Kidney (tissue), 13 donors: ENCODE measurements at regions not wholly inside any gene's neighbourhood (a gene's known extent, or its start where the extent isn't known, plus 50 kb on each side); places are given as distances from the start of the nearest gene placed in this dataset.

Experiments
- DNase-seq, 5 donors: peaks; one replicate each; pipeline ENCODE4 v3.0.0-alpha.2; 2013 to 2020
- FAIRE-seq: peaks from 2 replicates; lab custom pipeline; 2012; peaks lifted over from hg19 to GRCh38; lab: Jason Lieb, UNC
- H3K27ac ChIP-seq, 2 donors: one replicate each; pipeline ENCODE4 v1.7.0; 2013; ENCODE audit warnings: low read depth in 2 of 2, low read length in 2 of 2, inconsistent platforms in 1 of 2
- H3K27me3 ChIP-seq: one replicate; pipeline ENCODE4 v1.7.1; 2013; ENCODE audit warnings: low read length, inconsistent platforms; ENCODE audit not compliant: control insufficient read depth, insufficient read depth
- H3K36me3 ChIP-seq, 3 donors: one replicate each; pipeline versions ENCODE4 v1.7.0 to v1.7.1; 2013; ENCODE audit warnings: low read length in 3 of 3, control low read depth in 1 of 3, inconsistent platforms in 1 of 3; ENCODE audit not compliant: insufficient read depth in 3 of 3, control insufficient read depth in 2 of 3
- H3K4me1 ChIP-seq, 3 donors: one replicate each; pipeline versions ENCODE4 v1.7.0 to v1.7.1; 2013; ENCODE audit warnings: low read length in 3 of 3, inconsistent platforms in 1 of 3, low read depth in 1 of 3; ENCODE audit not compliant: control insufficient read depth in 2 of 3, insufficient read depth in 2 of 3
- H3K4me3 ChIP-seq, 3 donors: one replicate each; pipeline versions ENCODE4 v1.7.0 to v1.8.1; 2013; ENCODE audit warnings: low read length in 3 of 3, control low read depth in 1 of 3, inconsistent platforms in 1 of 3
- H3K9ac ChIP-seq, 3 donors: one replicate each; pipeline versions ENCODE4 v1.7.0 to v1.7.1; 2013; ENCODE audit warnings: low read length in 3 of 3, control low read depth in 1 of 3, inconsistent platforms in 1 of 3
- H3K9me3 ChIP-seq, 3 donors: one replicate each; pipeline versions ENCODE4 v1.7.0 to v1.7.1; 2013; ENCODE audit warnings: low read length in 3 of 3, control low read depth in 1 of 3, inconsistent platforms in 1 of 3; ENCODE audit not compliant: control insufficient read depth in 2 of 3, insufficient read depth in 1 of 3
- intact Hi-C: fragments of 100-400 bp; cut with DNase I; formaldehyde crosslinking; loops from one replicate; pipeline ENCODE4 v1.11.1; 2022
- TF ChIP-seq, protein P1 (sequence below): IDR thresholded peaks from 3 replicates; pipeline ENCODE4 v1.5.1; 2012; ENCODE audit warnings: mild to moderate bottlenecking, moderate library complexity, borderline replicate concordance; ENCODE audit not compliant: insufficient read depth; ENCODE audit errors: extremely low read depth
- donor health status: control.
- donor health status: control.
- donor health status: control.
- donor health status: control.
- donor health status: control.
- donor health status: DM: yes; HTN: yes; CAD: no.
- donor health status: Normal renal cell carcinoma (clear cell type).

DNA sequence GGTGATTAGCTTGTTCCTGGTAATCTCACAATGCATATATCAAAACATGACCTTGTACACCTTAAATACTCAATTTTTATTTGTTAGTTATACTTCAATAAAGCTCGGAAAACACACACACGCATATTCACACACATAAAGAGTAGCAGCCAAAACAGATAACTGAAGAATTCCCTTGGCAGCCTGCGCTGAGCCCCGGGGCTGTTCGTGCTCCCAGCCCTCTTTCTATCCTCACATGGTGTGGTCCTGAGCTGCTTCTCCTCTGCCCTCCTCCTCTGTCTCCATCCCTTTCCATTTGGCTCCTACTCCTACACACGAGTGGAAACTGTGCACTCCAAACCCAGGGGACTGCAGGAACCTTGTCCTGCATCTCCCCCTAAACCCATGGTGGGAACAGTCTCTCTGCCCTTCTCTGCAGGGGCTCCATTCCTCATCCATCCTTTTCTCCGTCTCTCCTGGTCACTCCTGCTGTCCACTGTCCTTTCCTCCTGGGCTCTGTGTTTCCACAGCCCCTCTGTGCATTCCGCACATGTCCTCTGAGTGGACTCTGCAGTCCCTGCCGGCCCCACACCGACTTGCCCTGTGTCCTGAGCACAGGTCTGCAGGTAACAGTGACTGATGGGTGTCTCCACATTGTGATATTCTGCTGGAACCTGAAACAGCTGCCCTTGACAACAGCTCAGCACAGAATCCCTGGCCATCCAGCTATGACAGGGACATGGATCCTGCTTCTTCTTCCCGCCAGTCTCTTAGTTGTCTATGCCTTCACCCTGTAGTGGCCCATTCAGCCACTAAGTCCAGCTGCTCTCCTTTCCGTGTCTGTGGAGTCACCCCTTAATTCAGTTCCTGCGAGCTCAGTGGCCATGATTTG lies 216.8 kb upstream of the ZNF32 start:
- no peaks in the 10 kb centered on the region for H3K36me3 ChIP-seq
- TF ChIP-seq, protein P1, sequence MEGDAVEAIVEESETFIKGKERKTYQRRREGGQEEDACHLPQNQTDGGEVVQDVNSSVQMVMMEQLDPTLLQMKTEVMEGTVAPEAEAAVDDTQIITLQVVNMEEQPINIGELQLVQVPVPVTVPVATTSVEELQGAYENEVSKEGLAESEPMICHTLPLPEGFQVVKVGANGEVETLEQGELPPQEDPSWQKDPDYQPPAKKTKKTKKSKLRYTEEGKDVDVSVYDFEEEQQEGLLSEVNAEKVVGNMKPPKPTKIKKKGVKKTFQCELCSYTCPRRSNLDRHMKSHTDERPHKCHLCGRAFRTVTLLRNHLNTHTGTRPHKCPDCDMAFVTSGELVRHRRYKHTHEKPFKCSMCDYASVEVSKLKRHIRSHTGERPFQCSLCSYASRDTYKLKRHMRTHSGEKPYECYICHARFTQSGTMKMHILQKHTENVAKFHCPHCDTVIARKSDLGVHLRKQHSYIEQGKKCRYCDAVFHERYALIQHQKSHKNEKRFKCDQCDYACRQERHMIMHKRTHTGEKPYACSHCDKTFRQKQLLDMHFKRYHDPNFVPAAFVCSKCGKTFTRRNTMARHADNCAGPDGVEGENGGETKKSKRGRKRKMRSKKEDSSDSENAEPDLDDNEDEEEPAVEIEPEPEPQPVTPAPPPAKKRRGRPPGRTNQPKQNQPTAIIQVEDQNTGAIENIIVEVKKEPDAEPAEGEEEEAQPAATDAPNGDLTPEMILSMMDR, result no peak
- FAIRE-seq (no peak), DNase-seq (no peak)
- no peak overlapping the region for H3K4me3 ChIP-seq
- no peaks in the 10 kb centered on the region for H3K9me3 ChIP-seq
- H3K4me1 ChIP-seq, result peaks cover 3 to 17% (median 11%) of the 10 kb centered on the region in 3 donors
- no peak overlapping the region for H3K27ac ChIP-seq
- no peak overlapping the region for H3K9ac ChIP-seq
- intact Hi-C loops, result no loop called here
- H3K27me3 ChIP-seq, result no peaks in the 10 kb centered on the region

DNA sequence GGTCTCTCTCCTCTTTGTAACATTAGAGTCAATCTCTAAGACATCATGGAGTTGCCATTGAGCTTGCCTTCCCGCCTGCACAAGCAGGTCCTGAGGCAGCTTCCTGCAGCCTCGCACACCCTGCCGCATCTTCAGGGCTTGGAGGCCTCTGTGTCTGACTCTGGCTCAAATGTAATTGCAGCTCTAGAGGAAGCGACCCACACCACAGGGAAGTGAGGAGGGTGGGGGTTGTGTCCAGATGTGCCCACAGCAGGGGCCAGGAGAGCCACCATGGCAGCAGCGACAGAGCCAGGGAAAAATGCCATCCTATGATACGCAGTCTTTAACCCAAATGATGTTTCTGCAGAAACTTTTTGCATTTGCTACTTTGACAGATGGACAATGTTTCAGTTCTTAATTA lies 216.0 kb upstream of the ZNF32 start:
- no peaks in the 10 kb centered on the region for H3K9me3 ChIP-seq
- H3K27me3 ChIP-seq, result no peaks in the 10 kb centered on the region
- peaks cover 3 to 17% (median 11%) of the 10 kb centered on the region in 3 donors for H3K4me1 ChIP-seq
- DNase-seq (no peak), FAIRE-seq (no peak)
- H3K36me3 ChIP-seq, result no peaks in the 10 kb centered on the region
- TF ChIP-seq, protein P1, result no peak
- no peak overlapping the region for H3K9ac ChIP-seq
- intact Hi-C loops, result no loop called here
- no peak overlapping the region for H3K27ac ChIP-seq
- no peak overlapping the region for H3K4me3 ChIP-seq

DNA sequence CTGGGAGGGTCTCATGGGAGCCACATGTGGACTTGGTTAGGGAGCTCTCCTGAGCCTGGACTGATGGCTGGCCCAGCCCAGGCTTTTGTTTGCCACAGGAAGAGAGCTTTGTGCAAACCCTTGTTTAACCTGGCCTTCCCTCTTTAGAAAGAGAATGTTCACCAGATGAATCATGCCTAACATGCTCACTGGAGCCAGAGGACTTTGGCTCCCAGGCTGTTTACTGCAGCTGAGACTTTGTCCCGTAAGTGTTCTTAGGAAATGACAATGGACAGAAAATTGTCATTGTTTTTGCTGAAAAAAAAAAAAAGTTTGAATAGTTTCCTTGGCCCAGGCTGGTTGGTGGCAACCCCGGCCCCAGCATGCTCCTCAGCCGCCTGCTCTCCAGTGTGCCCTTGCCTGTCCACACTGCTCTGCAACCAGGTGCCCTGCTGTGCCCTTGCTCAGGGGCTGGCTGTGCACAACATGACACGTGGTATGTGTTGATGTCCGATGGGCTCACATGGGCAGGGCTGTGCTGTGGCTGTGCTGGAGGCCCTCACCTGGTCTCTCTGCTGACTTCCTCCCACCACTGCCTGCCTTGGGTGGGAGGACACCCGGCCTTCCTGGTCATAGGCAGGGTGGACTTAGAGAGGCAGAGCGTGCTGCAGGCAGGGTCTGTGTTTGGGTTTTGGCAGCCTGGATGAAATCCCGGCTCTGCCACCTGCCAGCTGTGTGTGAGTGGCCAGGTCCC lies 215.3 kb upstream of the ZNF32 start:
- TF ChIP-seq, protein P1, result no peak
- DNase-seq, result no peak
- no peaks in the 10 kb centered on the region for H3K27me3 ChIP-seq
- no peak overlapping the region for H3K4me3 ChIP-seq
- H3K36me3 ChIP-seq, result no peaks in the 10 kb centered on the region
- no peak for FAIRE-seq
- no peak overlapping the region for H3K27ac ChIP-seq
- H3K9ac ChIP-seq, result no peak overlapping the region
- H3K9me3 ChIP-seq, result no peaks in the 10 kb centered on the region
- peaks cover 3 to 17% (median 11%) of the 10 kb centered on the region in 3 donors for H3K4me1 ChIP-seq
- intact Hi-C loops, result no loop called here
